ENCODE measurements at regions not wholly inside any gene's neighbourhood (a gene's known extent, or its start where the extent isn't known, plus 50 kb on each side); places are given as distances from the start of the nearest gene placed in this dataset.

GRCh38 chr15:62972814-62973213, 69.7 kb upstream of the TPM1 start:
- H3K4me3 ChIP-seq (ENCODE audit: low read depth, low read length): no peak overlapping the region
- TF ChIP-seq, protein P1, sequence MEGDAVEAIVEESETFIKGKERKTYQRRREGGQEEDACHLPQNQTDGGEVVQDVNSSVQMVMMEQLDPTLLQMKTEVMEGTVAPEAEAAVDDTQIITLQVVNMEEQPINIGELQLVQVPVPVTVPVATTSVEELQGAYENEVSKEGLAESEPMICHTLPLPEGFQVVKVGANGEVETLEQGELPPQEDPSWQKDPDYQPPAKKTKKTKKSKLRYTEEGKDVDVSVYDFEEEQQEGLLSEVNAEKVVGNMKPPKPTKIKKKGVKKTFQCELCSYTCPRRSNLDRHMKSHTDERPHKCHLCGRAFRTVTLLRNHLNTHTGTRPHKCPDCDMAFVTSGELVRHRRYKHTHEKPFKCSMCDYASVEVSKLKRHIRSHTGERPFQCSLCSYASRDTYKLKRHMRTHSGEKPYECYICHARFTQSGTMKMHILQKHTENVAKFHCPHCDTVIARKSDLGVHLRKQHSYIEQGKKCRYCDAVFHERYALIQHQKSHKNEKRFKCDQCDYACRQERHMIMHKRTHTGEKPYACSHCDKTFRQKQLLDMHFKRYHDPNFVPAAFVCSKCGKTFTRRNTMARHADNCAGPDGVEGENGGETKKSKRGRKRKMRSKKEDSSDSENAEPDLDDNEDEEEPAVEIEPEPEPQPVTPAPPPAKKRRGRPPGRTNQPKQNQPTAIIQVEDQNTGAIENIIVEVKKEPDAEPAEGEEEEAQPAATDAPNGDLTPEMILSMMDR (IDR thresholded peaks at IDR 0.05; ENCODE audit: low read depth, low read length): no peak
- peak; percentile 41 for DNase-seq (ENCODE audit: low read depth, low spot score)
- in situ Hi-C loops (cut with HindIII; ENCODE audit: low sequenced_read_pairs): no loop called here

DNA sequence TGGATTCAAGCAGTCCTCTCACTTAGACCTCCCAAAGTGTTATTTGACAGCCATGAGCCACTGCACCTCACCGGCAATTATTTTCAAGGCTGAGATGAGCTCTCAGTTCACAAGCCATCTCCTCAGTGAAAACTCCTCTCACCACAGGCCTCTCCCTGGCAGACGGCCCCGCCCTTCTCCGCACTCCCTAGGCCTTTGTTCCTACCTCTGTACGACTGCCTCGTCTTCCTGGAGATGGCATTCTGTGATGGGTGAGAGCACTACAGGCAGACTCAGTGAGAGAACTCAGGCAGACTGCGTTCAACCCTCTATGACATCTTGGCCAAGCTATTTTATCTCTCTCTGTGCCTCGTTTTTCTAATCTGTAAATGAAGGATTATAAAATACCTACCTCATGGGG, 67.0 kb upstream of the TPM1 start:
- no peak for DNase-seq (ENCODE audit: low read depth, low spot score)
- H3K4me3 ChIP-seq (ENCODE audit: low read depth, low read length): no peak overlapping the region
- in situ Hi-C loops (cut with HindIII; ENCODE audit: low sequenced_read_pairs): no loop called here
- TF ChIP-seq, protein P1 (IDR thresholded peaks at IDR 0.05; ENCODE audit: low read depth, low read length): no peak

DNA sequence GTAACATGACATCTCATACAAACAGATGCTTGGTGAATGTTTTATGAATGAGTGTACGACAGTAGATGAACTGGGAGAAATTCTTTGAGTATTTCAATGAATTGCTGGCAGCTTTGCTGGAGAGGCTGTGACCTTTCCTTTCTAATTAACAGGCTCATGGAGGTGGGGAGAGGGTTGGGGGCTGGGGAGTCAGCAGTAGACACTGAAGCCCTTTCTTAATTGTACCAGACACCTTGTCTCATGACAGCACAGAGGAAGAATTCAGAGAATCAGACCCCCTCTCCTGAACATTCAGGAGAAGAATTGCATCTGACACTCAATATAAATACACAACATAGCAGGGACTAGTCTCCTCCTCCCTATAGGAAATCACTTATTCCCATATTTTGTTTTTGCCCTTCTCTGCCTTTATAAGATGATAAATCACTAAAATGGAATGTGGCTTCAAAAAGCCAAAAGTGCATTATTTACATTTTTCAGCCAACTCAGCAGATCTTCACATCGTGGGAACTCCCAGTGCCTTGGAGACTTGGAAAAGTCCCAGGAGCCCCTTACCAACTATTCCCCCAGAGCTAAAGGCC, 66.2 kb upstream of the TPM1 start:
- TF ChIP-seq, protein P1 (IDR thresholded peaks at IDR 0.05; ENCODE audit: low read depth, low read length): no peak
- no peak overlapping the region for H3K4me3 ChIP-seq (ENCODE audit: low read depth, low read length)
- DNase-seq (ENCODE audit: low read depth, low spot score): peak; percentile 22
- in situ Hi-C loops (cut with HindIII; ENCODE audit: low sequenced_read_pairs): no loop called here

DNA sequence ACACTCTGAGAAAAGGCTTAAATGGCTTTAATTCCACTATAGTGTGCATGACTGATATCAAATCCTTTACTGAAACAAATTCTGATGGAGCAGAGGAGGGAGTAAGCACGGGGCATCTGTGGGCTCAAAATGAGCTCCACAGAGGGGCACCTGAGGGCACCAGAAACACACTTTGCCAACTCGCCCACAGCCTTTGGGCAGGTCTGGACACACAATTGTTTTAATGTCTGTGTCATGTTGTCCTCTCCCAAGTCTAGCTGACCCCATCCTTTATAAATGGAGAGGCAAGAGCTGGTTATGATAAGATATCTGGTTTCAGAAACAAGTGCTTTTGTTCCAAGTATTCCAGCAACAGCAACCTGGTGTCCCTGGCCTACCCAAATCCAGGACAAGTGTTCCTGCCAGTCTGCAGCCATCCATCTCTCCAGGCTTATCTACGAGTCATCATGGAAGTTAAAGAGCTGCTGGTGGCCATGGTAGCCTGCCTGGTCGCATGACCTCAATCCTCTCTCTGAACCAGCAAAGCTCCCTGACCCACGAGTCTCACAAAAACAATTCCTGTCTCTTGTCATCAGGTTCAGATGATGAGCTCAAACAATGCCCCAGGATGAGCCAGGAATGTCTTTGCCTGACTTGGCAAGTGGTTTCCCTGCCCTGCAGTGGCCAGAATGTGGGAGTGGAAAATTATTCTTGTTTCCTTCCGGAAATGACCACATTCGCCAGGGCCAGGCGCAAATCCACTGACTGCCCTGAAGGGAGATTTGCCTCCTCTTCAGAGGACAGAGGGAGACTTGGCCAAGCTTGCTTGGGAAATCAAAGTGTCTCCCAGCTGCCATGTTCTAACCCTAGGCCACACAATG, 64.4 kb upstream of the TPM1 start:
- DNase-seq (ENCODE audit: low read depth, low spot score): peak; percentile 5
- no peak overlapping the region for H3K4me3 ChIP-seq (ENCODE audit: low read depth, low read length)
- in situ Hi-C loops (cut with HindIII; ENCODE audit: low sequenced_read_pairs): no loop called here
- TF ChIP-seq, protein P1 (IDR thresholded peaks at IDR 0.05; ENCODE audit: low read depth, low read length): no peak

DNA sequence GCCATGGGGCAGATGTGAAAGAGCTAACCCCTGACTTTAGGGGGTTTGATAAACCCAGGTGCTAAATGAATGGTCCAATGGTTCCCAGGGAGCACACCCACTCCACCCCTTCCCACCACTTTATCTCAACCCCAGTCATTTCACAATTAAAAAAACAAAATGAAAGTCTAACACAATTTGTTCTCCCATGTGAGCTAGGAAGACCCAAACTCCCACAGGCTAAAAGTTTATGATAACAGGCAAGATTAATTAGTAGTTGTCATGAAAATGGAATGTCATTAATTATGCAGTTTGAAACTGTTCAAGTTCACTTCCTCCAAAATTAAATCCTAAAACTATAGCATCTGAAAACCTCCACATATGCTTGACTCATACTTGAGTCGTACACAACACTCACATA, 63.3 kb upstream of the TPM1 start:
- in situ Hi-C loops (cut with HindIII; ENCODE audit: low sequenced_read_pairs): no loop called here
- DNase-seq (ENCODE audit: low read depth, low spot score): no peak
- TF ChIP-seq, protein P1 (IDR thresholded peaks at IDR 0.05; ENCODE audit: low read depth, low read length): no peak
- H3K4me3 ChIP-seq (ENCODE audit: low read depth, low read length): no peak overlapping the region

DNA sequence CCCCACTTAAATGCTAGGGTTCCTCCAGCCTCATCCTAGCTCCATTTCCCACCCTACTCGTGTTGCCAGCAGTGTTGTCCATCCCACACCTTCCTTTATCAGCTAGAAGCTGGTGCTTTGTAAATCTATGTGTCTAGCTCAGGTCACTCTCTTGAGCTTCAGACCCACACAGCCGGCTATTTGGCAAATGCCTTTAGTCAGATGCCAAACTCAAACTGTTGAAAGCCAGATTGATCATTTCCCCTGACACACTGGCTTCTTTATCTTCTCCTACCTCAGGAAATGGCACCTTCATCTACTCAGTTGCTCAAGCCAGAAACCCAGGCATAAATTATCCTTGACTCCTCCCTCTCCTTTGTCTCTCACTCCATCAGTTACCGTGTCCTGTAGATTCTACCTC, 61.5 kb upstream of the TPM1 start:
- TF ChIP-seq, protein P1 (IDR thresholded peaks at IDR 0.05; ENCODE audit: low read depth, low read length): no peak
- no peak for DNase-seq (ENCODE audit: low read depth, low spot score)
- H3K4me3 ChIP-seq (ENCODE audit: low read depth, low read length): no peak overlapping the region
- in situ Hi-C loops (cut with HindIII; ENCODE audit: low sequenced_read_pairs): no loop called here

Data from astrocyte of the spinal cord (primary cell).